GM13977 (cell line): ENCODE measurements at regions not wholly inside any gene's neighbourhood (a gene's known extent, or its start where the extent isn't known, plus 50 kb on each side); places are given as distances from the start of the nearest gene placed in this dataset.

Experiments used
- DNase-seq: peaks from one replicate; pipeline ENCODE4 v3.0.0; 2012; ENCODE audit warnings: low spot score
- in situ Hi-C: fragments of 300-500 bp; cut with MboI; formaldehyde crosslinking; loops from one replicate; pipeline ENCODE4 v1.12.0; 2022; ENCODE audit warnings: low sequenced_read_pairs, low pct_unique_long_range_greater_than_20kb, mixed read lengths, inconsistent platforms; ENCODE audit not compliant: unreplicated experiment
- TF ChIP-seq, protein P1 (sequence below): IDR thresholded peaks from 2 replicates; pipeline ENCODE4 v1.5.1; 2012; ENCODE audit warnings: mild to moderate bottlenecking, control low read depth; ENCODE audit not compliant: insufficient read depth; ENCODE audit errors: extremely low read depth, missing control alignments

DNA sequence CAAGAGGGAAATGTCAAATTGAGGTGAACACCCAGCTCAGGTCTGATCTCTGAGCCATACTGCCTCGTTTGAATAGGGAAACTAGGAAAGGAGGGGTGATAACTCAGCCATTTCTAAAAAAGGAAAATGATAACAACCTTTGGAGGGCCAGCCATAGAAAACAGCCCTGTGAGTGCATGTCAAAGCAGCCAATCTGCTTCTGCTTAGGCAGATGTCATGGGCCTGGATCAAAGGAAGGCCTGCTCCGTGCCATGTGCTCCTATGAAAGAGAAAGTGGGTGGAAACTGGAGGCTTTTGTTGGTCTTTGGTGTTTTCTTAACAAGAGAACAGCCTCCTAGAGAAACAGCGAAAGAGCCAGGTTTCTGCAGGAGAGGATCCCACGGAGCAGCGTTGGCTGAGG, 428.0 kb downstream of the DHX35 start:
- DNase-seq: no peak
- in situ Hi-C loops: no loop called here
- TF ChIP-seq, protein P1, sequence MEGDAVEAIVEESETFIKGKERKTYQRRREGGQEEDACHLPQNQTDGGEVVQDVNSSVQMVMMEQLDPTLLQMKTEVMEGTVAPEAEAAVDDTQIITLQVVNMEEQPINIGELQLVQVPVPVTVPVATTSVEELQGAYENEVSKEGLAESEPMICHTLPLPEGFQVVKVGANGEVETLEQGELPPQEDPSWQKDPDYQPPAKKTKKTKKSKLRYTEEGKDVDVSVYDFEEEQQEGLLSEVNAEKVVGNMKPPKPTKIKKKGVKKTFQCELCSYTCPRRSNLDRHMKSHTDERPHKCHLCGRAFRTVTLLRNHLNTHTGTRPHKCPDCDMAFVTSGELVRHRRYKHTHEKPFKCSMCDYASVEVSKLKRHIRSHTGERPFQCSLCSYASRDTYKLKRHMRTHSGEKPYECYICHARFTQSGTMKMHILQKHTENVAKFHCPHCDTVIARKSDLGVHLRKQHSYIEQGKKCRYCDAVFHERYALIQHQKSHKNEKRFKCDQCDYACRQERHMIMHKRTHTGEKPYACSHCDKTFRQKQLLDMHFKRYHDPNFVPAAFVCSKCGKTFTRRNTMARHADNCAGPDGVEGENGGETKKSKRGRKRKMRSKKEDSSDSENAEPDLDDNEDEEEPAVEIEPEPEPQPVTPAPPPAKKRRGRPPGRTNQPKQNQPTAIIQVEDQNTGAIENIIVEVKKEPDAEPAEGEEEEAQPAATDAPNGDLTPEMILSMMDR: no peak

DNA sequence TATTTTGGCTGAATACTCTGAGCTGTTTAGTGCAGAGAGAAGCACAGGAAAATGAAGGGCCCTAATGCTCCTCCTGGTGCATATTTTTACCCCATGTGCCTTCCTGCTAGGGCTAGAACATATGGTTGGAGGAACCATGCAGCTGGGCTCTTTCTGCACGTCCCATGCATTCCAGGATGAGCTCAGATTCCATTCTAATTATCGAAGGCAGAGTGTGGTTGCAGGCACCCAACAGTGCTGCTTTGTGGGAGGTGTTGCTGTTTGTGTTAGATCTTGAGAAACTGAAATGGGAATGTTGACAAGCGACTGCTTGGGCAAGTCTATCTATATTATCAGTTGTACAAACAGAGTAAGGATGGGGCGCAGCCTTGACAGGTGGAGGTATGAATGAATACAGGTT, 419.5 kb downstream of the DHX35 start:
- TF ChIP-seq, protein P1: no peak
- in situ Hi-C loops: no loop called here

DNA sequence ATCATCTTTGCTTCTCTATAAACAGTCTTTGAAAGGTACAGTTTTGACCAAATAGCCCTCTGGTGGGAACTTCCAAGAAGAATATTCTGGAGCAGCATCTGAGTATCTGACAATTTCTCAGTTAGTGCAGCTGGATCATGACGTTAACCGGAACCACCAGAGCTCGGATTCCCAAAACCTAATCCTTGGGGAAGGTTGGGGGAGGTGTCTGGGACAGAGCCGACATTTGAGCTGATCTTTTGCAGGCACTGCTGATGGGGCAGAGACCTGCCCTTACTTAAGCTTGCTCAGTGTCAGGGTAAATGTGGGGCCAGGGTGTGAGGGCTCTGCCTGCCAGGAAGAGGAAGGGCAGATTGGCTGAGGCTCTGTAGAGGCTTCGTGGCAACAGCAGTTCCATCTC, 416.6 kb downstream of the DHX35 start:
- in situ Hi-C loops: no loop called here
- TF ChIP-seq, protein P1: no peak
- DNase-seq: no peak

More for the DNA sequence above, 419.5 kb downstream of the DHX35 start:
- no peak for DNase-seq

DNA sequence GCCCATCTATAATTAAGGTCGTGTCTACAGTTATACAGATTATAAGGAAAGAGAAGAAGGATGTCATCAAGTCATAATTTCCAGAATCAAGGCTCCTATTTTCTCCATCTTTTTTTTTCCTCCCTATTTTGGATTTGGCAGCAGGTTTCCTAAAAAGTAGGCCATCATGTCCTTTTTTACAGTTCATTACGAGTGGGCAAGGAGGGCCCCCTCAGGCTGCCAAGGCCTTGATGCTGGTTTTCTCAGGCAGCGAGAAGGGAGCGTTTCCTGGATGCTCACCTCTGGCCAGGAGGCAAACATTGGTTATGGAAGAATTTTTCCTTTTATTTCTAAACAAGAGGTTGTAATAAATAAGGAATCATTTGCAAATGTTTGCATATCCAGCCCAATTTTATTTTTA, 414.6 kb downstream of the DHX35 start:
- DNase-seq: no peak
- TF ChIP-seq, protein P1: no peak
- in situ Hi-C loops: no loop called here

DNA sequence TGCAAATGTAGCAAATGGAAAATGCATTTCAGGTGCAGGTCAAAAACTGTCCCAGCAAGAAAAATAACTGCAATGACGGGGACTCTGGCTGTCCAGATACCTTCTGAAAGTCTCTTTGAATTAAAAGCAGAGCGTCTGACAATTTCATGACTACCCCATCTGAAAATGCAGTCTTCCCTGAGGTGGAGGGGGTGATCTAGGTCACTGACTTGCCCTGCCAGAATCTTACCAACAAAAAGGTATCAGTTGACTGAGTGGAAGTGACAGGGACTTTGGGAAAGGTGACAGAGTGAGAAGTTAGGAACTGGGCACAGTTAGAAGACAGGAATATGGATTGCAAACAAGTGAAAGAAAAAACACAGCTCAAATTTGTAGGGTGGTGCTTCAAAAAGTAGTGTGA, 402.2 kb downstream of the DHX35 start:
- TF ChIP-seq, protein P1: no peak
- in situ Hi-C loops: no loop called here
- no peak for DNase-seq

DNA sequence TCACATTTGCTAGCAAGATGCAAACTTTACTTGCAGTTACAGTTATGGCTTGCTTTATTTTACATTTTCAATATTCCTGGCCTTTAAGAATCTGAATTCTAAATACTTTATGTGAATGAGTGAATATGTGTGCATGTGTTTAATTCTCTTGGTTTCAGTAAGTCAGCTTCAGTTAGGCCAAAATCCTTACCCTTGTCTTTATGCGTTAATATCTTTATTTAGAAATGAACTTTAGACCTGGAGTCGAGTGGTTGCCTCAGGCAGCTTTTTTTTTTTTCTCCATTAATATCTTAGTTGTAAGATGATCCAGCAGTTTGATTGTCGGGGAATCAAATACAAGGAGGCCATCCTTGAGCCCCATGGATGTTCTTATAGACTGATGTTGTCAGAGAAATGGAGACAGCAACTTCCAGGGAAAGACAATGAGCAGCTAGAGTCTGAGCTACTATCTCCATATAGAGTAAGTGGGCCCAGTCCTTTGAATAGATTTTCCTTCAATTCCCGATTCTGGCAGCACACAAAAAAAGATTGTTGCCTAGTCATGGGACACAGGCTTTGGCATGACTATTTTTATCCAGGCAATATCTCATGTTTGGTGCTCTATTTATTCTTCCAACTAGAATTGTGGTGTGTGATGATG, 398.0 kb downstream of the DHX35 start:
- in situ Hi-C loops: no loop called here
- TF ChIP-seq, protein P1: no peak
- no peak for DNase-seq

DNA sequence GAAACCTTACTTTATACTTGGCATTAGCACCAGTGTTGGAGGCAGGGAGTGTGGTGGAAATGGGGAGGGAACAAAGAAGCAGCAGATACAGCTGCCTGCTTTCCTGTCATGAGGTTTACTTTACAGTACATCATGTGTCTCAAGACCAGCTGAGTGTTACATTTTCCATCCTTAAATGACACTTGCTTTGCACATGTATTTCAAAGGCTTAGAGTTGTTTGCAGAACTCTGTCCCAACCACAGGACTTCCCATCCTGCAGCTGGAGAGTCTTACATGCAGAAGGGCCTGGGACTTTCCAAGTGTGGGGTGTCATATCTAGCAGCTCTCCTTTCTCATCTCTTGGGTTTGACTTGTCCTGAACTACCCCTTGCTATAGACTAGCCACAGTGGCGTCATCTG, 395.9 kb downstream of the DHX35 start:
- in situ Hi-C loops: no loop called here
- TF ChIP-seq, protein P1: no peak
- DNase-seq: peak; percentile 6
